Testis (tissue), 2 donors: ENCODE measurements at regions not wholly inside any gene's neighbourhood (a gene's known extent, or its start where the extent isn't known, plus 50 kb on each side); places are given as distances from the start of the nearest gene placed in this dataset.

Experiments used
- DNase-seq: peaks from one replicate; pipeline ENCODE4 v3.0.0-alpha.2; 2019
- H3K27ac ChIP-seq, 2 donors: fragments of 200-600 bp; sonication (generic); one replicate each; pipeline ENCODE4 v1.5.1; 2019
- H3K27me3 ChIP-seq: fragments of 200-600 bp; sonication (generic); one replicate; pipeline ENCODE4 v1.5.1; 2019
- H3K36me3 ChIP-seq: fragments of 200-600 bp; sonication (generic); one replicate; pipeline ENCODE4 v1.5.1; 2017; ENCODE audit warnings: low read depth; ENCODE audit errors: missing control alignments
- H3K4me1 ChIP-seq: fragments of 200-600 bp; sonication (generic); one replicate; pipeline ENCODE4 v1.5.1; 2019
- H3K4me3 ChIP-seq, 2 donors: fragments of 200-600 bp; sonication (generic); one replicate each; pipeline ENCODE4 v1.5.1; 2017 to 2019
- H3K9me3 ChIP-seq: fragments of 200-600 bp; sonication (generic); one replicate; pipeline ENCODE4 v1.5.1; 2017
- POLR2A ChIP-seq: fragments of 450-650 bp; IDR thresholded peaks from one replicate; pipeline ENCODE4 v1.6.1; 2017; ENCODE audit warnings: antibody characterized with exemption, mild to moderate bottlenecking, moderate library complexity
- WGBS, 2 donors: methylation state at CpG; one replicate each; pipeline ENCODE4 v1.1.5; 2018; 5-methylcytosine and 5-hydroxymethylcytosine counted together
- intact Hi-C: fragments of 100-400 bp; cut with DNase I; formaldehyde crosslinking; loops from one replicate; pipeline ENCODE4 v1.15.1; 2023; ENCODE audit warnings: low total_unique reads
- TF ChIP-seq, protein P1 (sequence below), 3 experiments: fragments of 450-650 bp in 2 of 3; fragments of 200-600 bp in 1 of 3; sonication (generic) in 1 of 3; IDR thresholded peaks; one replicate each; pipeline ENCODE4 v1.5.1; 2016 to 2019; ENCODE audit warnings: antibody characterized with exemption in 3 of 3, mild to moderate bottlenecking in 2 of 3, moderate library complexity in 1 of 3

DNA sequence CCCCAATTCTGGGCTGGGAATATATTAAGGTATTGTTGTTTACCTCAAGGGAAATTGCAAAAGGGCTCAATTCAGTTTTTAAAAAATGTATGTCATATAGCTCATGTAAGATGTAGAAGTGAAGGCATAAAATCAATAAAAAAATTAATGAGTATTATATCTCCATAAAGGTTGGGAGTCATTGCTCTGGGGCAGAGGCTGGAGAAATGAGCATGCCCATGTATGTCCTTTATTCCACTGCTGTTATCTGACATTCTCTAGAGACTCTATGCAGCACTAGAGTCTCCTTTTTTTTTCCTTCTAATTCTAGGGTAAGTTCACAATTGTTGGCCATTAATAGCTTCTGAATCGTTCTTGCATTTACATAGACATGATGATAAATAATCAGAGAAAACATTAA, 394.8 kb downstream of the KLF12 start:
- intact Hi-C loops: no loop called here
- no peaks in the 10 kb centered on the region for H3K36me3 ChIP-seq
- H3K27me3 ChIP-seq: no peaks in the 10 kb centered on the region
- H3K27ac ChIP-seq: no peak overlapping the region
- TF ChIP-seq, protein P1, sequence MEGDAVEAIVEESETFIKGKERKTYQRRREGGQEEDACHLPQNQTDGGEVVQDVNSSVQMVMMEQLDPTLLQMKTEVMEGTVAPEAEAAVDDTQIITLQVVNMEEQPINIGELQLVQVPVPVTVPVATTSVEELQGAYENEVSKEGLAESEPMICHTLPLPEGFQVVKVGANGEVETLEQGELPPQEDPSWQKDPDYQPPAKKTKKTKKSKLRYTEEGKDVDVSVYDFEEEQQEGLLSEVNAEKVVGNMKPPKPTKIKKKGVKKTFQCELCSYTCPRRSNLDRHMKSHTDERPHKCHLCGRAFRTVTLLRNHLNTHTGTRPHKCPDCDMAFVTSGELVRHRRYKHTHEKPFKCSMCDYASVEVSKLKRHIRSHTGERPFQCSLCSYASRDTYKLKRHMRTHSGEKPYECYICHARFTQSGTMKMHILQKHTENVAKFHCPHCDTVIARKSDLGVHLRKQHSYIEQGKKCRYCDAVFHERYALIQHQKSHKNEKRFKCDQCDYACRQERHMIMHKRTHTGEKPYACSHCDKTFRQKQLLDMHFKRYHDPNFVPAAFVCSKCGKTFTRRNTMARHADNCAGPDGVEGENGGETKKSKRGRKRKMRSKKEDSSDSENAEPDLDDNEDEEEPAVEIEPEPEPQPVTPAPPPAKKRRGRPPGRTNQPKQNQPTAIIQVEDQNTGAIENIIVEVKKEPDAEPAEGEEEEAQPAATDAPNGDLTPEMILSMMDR (IDR thresholded peaks at IDR 0.05): no peak
- no peak for TF ChIP-seq POLR2A
- H3K9me3 ChIP-seq: no peaks in the 10 kb centered on the region
- no peak for DNase-seq
- H3K4me3 ChIP-seq: no peak overlapping the region
- no peaks in the 10 kb centered on the region for H3K4me1 ChIP-seq
- WGBS, 2 donors: 57 to 73% methylated on average over 1 of the region's 1 CpG

DNA sequence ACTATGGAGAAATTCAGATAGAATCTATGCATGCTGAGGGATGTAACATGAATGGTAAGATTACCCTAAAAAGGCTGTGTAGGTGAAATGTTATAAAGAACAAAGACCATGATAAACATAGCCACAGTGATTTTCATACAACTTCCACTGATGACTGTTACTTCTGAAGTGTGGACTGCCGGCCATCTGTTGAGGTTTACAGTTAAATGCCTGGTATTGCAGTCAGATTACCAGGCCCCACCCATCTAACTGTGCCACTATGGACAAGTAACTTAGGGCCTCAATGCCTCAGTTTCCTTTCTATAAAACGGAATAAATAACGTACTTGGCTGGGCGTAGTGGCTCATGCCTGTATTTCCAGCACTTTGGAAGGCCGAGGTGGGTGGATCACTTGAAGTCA, 395.6 kb downstream of the KLF12 start:
- 93 to 95% methylated on average over 5 of the region's 5 CpGs for WGBS, 2 donors
- no peaks in the 10 kb centered on the region for H3K27me3 ChIP-seq
- intact Hi-C loops: no loop called here
- DNase-seq: no peak
- no peak overlapping the region for H3K4me3 ChIP-seq
- no peaks in the 10 kb centered on the region for H3K4me1 ChIP-seq
- TF ChIP-seq POLR2A: no peak
- TF ChIP-seq, protein P1 (IDR thresholded peaks at IDR 0.05): no peak
- no peak overlapping the region for H3K27ac ChIP-seq
- no peaks in the 10 kb centered on the region for H3K36me3 ChIP-seq
- H3K9me3 ChIP-seq: no peaks in the 10 kb centered on the region

DNA sequence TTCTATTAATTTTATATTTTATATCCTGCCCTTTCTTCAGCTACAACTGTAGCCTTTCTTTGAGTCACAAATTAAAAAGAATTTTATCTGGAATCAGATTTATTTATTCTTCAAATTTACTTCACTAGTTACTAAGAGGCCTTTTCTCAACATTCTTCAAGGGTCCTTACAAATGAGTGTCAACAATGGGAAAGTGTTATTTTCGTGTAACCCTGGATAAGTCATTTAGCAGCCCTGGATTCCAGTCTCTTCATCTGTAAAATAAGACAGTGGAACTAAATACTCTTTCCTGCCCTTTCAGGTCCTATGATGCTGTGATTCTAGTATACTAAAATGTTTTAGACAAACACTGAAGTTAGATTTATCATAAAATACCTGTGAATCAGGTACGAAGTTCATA, 397.0 kb downstream of the KLF12 start:
- Histone ChIP-seq H3K4me3 (no peak overlapping the region), H3K27me3 (no peaks in the 10 kb centered on the region), H3K4me1 (no peaks in the 10 kb centered on the region), H3K36me3 (no peaks in the 10 kb centered on the region), H3K27ac (no peak overlapping the region), H3K9me3 (no peaks in the 10 kb centered on the region)
- WGBS, 2 donors: 89 to 90% methylated on average over 2 of the region's 2 CpGs
- TF ChIP-seq POLR2A: no peak
- no peak for DNase-seq
- intact Hi-C loops: no loop called here

DNA sequence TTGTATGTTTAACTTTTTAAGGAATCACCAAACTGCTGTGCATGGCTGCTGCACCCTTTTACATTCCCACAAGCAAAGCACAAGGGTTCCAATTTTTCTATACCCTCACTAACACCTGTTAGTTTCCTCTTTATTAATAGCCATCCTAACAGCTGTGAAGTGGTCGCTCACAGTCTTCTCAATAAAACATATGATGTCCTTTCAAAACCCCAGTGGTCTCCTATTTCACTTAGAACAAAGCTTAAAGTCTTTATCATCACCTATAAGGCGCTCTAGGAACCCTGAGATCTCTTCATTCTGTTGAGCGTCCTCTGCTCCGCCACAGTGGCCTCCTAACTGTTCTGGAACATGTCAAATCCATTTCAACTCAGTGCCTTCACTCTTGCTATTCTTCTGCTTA, 400.5 kb downstream of the KLF12 start:
- no peaks in the 10 kb centered on the region for H3K36me3 ChIP-seq

DNA sequence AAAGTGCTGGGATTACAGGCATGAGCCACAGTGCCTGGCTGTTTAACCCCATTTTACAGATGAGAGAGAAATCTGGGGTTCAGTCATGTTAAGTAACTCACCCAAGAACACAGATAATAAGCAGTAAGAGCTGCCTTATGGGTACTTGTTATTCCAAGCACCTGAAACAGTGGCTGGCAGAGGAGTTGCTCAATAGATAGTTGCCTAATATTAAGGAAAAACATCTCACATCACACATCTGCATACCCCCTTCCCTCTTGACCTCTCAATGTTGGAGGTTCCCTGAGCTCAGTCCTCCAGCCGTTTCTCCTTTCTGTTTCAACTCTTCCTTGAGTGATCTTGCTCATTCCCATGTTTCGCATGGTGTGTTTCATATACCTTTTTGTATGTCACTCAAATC, 401.9 kb downstream of the KLF12 start:
- no peaks in the 10 kb centered on the region for H3K9me3 ChIP-seq
- DNase-seq: no peak
- no peak overlapping the region for H3K27ac ChIP-seq
- no peak overlapping the region for H3K4me3 ChIP-seq
- H3K4me1 ChIP-seq: no peaks in the 10 kb centered on the region
- intact Hi-C loops: no loop called here
- no peak for TF ChIP-seq POLR2A
- TF ChIP-seq, protein P1 (IDR thresholded peaks at IDR 0.05): no peak
- no peaks in the 10 kb centered on the region for H3K36me3 ChIP-seq
- WGBS, 2 donors: 94 to 98% methylated on average over 2 of the region's 2 CpGs
- H3K27me3 ChIP-seq: no peaks in the 10 kb centered on the region

More for the DNA sequence above, 400.5 kb downstream of the KLF12 start:
- intact Hi-C loops: no loop called here
- Histone ChIP-seq H3K9me3 (no peaks in the 10 kb centered on the region), H3K27ac (no peak overlapping the region), H3K4me3 (no peak overlapping the region), H3K4me1 (no peaks in the 10 kb centered on the region), H3K27me3 (no peaks in the 10 kb centered on the region)
- 92 to 96% methylated on average over 4 of the region's 4 CpGs for WGBS, 2 donors
- TF ChIP-seq, protein P1 (IDR thresholded peaks at IDR 0.05): no peak
- no peak for TF ChIP-seq POLR2A
- DNase-seq: no peak
